Uterus (tissue), 3 donors: ENCODE measurements at regions not wholly inside any gene's neighbourhood (a gene's known extent, or its start where the extent isn't known, plus 50 kb on each side); places are given as distances from the start of the nearest gene placed in this dataset.
"Not testable (repeated sequence)": the region's sequence is repeated elsewhere in the genome, so short reads cannot be mapped to it uniquely, and the experiment has no call there.

Experiments
- DNase-seq, 2 donors: peaks; one replicate each; pipeline ENCODE4 v3.0.0-alpha.2; 2019 to 2020
- H3K27ac ChIP-seq, 2 donors: fragments of 200-600 bp; sonication (generic); 1 replicate in 1 of 2; 2 replicates in 1 of 2; pipeline ENCODE4 v1.5.1; 2016 to 2018
- H3K27me3 ChIP-seq, 2 donors: fragments of 200-600 bp; sonication (generic); one replicate each; pipeline ENCODE4 v1.5.1; 2018 to 2019; ENCODE audit warnings: control low read depth in 1 of 2
- H3K36me3 ChIP-seq, 2 donors: fragments of 200-600 bp; sonication (generic); one replicate each; pipeline ENCODE4 v1.5.1; 2019; ENCODE audit warnings: control low read depth in 1 of 2
- H3K4me1 ChIP-seq, 2 donors: fragments of 200-600 bp; sonication (generic); one replicate each; pipeline ENCODE4 v1.5.1; 2018 to 2019; ENCODE audit warnings: control low read depth in 1 of 2
- H3K4me3 ChIP-seq, 2 donors: fragments of 200-600 bp; sonication (generic); 1 replicate in 1 of 2; 2 replicates in 1 of 2; pipeline ENCODE4 v1.5.1; 2018 to 2019; ENCODE audit warnings: mild to moderate bottlenecking in 1 of 2
- H3K9me3 ChIP-seq, 2 donors: fragments of 200-600 bp; sonication (generic); one replicate each; pipeline ENCODE4 v1.5.1; 2019; ENCODE audit warnings: control low read depth in 1 of 2
- intact Hi-C: fragments of 100-400 bp; cut with DNase I; formaldehyde crosslinking; loops from one replicate; pipeline ENCODE4 v1.15.1; 2023; ENCODE audit warnings: low total_unique reads
- donor health status: DM: yes; HTN: yes; CAD: no.

DNA sequence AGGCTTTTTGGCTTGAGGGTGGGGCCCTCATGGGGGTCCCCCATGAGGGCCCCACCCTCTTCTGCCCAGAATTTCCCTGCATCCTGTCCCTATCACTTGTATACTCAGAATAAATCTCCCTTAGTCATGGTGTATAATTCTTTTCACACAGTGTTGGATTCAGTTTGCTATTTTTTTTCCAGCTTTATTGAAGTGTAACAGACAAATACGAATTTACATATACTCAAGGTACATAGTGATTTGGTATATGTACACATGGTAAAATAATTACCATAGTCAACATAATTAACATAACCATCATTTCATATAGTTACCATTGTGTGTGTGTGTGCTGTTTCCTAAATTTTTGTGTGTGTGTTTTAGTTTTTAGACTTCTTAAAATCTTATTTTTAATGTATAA lies 289.4 kb downstream of the CNTNAP3B start:
- intact Hi-C loops, H3K4me1 ChIP-seq, H3K27me3 ChIP-seq: not testable (repeated sequence)

GRCh38 chr9:41838953-41839352 lies 290.3 kb downstream of the CNTNAP3B start:
- H3K27ac ChIP-seq, H3K4me1 ChIP-seq, H3K9me3 ChIP-seq, H3K27me3 ChIP-seq, H3K4me3 ChIP-seq, intact Hi-C loops, H3K36me3 ChIP-seq, DNase-seq: not testable (repeated sequence)

More for the DNA sequence above, 289.4 kb downstream of the CNTNAP3B start:
- H3K27ac ChIP-seq, H3K4me3 ChIP-seq, DNase-seq, H3K9me3 ChIP-seq, H3K36me3 ChIP-seq: not testable (repeated sequence)

DNA sequence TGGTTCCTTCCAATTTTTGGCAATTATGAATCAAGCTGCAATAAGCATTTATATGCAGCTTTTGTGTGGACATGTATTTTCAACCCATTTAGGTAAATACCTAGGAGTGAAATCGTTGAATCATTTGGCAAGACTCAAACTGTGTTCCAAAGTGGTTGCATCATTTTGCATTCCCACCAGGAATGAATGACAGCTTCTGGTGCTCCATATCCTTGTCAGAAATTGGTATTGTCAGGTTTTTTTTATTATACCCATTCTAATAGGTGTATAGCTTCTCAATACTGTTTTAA lies 290.7 kb downstream of the CNTNAP3B start:
- H3K9me3 ChIP-seq, H3K36me3 ChIP-seq, H3K4me3 ChIP-seq, intact Hi-C loops, H3K27me3 ChIP-seq, H3K27ac ChIP-seq, DNase-seq, H3K4me1 ChIP-seq: not testable (repeated sequence)

GRCh38 chr9:41837684-41838561 lies 291.3 kb downstream of the CNTNAP3B start:
- H3K36me3 ChIP-seq, H3K4me1 ChIP-seq, H3K27me3 ChIP-seq, H3K9me3 ChIP-seq, H3K27ac ChIP-seq, DNase-seq, intact Hi-C loops, H3K4me3 ChIP-seq: not testable (repeated sequence)

DNA sequence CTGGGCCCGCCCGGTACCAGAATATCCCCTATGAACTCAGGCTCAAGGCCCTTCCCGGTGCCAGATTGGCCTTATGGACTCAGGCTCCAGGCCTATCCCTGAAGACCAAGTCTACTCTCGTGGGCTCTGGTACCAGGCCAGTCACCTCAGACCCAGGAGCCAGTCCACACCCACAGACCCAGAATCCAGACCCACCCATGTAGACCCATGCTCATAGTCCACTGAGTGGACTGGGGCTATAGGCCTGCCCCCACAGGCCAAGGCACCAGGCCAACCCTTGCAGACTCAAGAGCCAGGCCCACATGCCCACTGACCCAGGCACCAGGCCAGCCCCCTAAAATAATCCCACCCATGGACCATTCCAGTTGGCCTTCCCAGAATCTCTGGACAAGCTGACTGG lies 296.1 kb downstream of the CNTNAP3B start:
- H3K27me3 ChIP-seq, intact Hi-C loops, H3K27ac ChIP-seq, H3K4me3 ChIP-seq, DNase-seq, H3K4me1 ChIP-seq, H3K9me3 ChIP-seq, H3K36me3 ChIP-seq: not testable (repeated sequence)

DNA sequence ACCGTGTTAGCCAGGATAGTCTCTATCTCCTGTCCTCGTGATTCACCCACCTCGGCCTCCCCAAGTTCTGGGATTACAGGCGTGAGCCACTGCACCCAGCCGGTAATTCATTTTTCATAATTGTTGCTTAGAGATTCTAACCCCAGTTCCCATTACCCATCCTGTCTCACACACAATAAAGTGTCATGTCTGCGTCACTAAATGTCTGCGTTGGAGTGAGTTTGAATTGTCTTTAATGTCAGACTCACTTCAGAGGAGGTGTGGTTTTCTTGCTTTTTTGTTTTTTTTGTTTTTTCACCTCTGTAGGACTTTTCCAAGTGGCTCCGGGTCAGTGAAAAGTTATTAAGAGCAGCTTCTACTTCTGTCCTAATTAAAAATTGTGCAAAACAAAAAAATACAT lies 304.5 kb downstream of the CNTNAP3B start:
- H3K9me3 ChIP-seq, intact Hi-C loops: not testable (repeated sequence)

GRCh38 chr9:41802706-41803105 lies 326.5 kb downstream of the CNTNAP3B start:
- H3K36me3 ChIP-seq, H3K9me3 ChIP-seq, DNase-seq, H3K27ac ChIP-seq, H3K4me1 ChIP-seq, H3K27me3 ChIP-seq, intact Hi-C loops, H3K4me3 ChIP-seq: not testable (repeated sequence)

More for the DNA sequence above, 304.5 kb downstream of the CNTNAP3B start:
- not testable (repeated sequence) for H3K4me3 ChIP-seq, H3K27ac ChIP-seq, H3K27me3 ChIP-seq, H3K4me1 ChIP-seq, H3K36me3 ChIP-seq, DNase-seq

DNA sequence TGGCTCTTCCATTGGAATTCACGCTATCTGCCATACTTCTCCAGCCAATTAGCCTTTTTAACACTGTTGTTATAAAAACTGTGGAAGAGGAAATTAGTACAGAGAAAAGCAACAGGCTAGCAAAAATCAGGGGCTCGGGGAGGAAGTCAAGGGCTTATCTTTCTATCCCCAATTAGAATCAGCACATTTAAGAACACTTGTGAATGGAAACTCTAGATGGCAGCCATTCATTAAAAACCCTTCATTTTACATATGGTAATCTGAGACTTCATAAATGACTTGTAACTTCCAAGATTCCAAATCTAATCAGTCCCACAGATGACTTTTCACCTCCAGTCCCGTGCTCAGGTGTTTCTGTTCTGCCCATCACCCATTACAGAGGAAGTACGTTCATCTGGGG lies 330.5 kb downstream of the CNTNAP3B start:
- H3K4me1 ChIP-seq, H3K27me3 ChIP-seq, H3K4me3 ChIP-seq, intact Hi-C loops, H3K9me3 ChIP-seq, H3K36me3 ChIP-seq, H3K27ac ChIP-seq, DNase-seq: not testable (repeated sequence)

DNA sequence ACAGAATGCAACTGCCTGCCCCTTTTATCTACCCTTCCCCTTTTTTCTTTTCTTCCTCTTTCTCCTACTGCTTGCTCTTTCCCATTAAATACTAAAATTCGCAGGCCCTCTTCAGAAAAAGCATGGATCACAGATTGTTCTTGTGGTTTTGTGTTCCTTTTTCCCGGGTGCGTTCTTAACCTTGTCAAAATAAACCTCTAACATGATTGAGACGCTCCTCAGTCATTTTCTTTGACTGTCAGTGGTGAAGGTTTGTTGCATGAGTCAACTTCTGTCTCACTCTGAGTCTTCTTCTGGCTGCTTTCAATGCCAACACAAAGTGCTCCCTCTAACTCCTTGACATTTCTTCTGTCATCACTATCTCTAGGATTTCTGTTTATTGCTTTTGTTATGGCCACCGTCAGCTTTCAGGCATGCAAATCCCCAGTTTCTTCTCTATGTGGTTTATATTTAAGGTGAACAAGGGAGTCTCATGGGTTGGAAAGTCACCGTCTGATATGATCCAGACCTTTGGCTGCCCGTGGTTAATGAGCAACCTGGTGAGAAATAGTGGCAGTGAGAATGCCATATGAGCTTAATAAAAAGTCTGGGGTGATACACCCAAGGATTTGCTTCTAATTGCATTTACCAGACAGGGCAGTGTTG lies 338.4 kb downstream of the CNTNAP3B start:
- H3K27me3 ChIP-seq, H3K4me1 ChIP-seq, intact Hi-C loops, H3K36me3 ChIP-seq, H3K4me3 ChIP-seq, DNase-seq, H3K9me3 ChIP-seq, H3K27ac ChIP-seq: not testable (repeated sequence)

- DNase-seq = not testable (repeated sequence)
Measured at GRCh38 chr9:41790007-41790406, 339.2 kb downstream of the CNTNAP3B start.

DNA sequence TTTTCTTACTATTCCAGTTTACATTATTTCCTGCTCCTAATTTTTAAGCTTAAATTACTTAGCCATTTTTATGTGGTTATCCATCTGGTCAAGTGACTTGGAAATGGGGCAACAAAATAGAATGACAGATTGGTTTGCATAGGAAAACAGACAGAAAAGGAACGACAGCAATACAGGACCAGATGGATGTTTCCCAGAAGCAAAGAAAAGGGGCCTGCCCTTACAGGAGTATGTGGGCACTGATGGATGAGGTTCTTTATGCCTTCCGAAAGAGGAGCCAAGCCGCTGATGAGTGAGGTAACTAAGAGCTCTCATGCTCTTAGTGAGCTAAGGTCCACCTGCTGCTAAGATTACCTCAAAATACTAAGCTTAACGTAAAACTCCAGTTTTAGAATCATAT lies 339.8 kb downstream of the CNTNAP3B start:
- DNase-seq, H3K4me3 ChIP-seq, H3K27ac ChIP-seq, H3K4me1 ChIP-seq, H3K9me3 ChIP-seq, intact Hi-C loops, H3K36me3 ChIP-seq, H3K27me3 ChIP-seq: not testable (repeated sequence)

More at GRCh38 chr9:41790007-41790406, 339.2 kb downstream of the CNTNAP3B start:
- H3K36me3 ChIP-seq, H3K9me3 ChIP-seq, H3K4me3 ChIP-seq, H3K27ac ChIP-seq, H3K27me3 ChIP-seq, H3K4me1 ChIP-seq, intact Hi-C loops: not testable (repeated sequence)

- H3K9me3 ChIP-seq, DNase-seq, H3K27me3 ChIP-seq, intact Hi-C loops, H3K4me1 ChIP-seq, H3K27ac ChIP-seq, H3K4me3 ChIP-seq, H3K36me3 ChIP-seq: not testable (repeated sequence)
Measured at GRCh38 chr9:41787951-41788350, 341.3 kb downstream of the CNTNAP3B start.

DNA sequence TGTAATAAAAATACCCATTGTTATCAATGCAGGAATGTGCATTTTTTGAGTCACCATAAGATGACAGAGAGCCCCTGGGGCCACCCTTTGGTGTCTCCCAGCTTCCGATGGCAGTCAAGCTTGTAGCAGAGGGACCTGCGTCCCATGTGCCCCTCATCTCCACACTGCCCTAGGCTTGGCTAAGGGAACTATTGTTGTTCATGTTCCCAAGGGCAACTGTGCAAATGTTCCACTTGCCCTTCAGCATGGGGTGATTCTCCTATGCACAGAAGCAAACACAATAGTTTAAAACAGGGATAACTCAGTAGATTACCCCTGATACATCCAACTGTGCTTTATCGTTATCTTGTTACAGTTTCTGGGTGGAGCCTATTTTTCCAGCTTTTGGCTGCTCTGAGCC lies 342.0 kb downstream of the CNTNAP3B start:
- H3K4me1 ChIP-seq, H3K27me3 ChIP-seq, H3K9me3 ChIP-seq, intact Hi-C loops, H3K27ac ChIP-seq, H3K36me3 ChIP-seq, DNase-seq, H3K4me3 ChIP-seq: not testable (repeated sequence)

GRCh38 chr9:41784006-41784405 lies 345.2 kb downstream of the CNTNAP3B start:
- H3K36me3 ChIP-seq, H3K4me3 ChIP-seq, H3K4me1 ChIP-seq, H3K27me3 ChIP-seq, DNase-seq, intact Hi-C loops, H3K9me3 ChIP-seq, H3K27ac ChIP-seq: not testable (repeated sequence)
